DND-41 (cell line): ENCODE measurements at regions not wholly inside any gene's neighbourhood (a gene's known extent, or its start where the extent isn't known, plus 50 kb on each side); places are given as distances from the start of the nearest gene placed in this dataset.

Experiments used
- ATAC-seq: fragments of 200-7000 bp; cut with Tn5 transposase; 3 replicates; pipeline ENCODE4 v1.9.1; 2021; ENCODE audit warnings: low read depth; ENCODE audit not compliant: insufficient read depth
- DNase-seq: peaks from one replicate; pipeline ENCODE4 v3.0.0-alpha.2; 2020
- H2AFZ ChIP-seq: 2 replicates; pipeline ENCODE4 v1.6.0; 2012; ENCODE audit warnings: low read depth, low read length
- H3K27ac ChIP-seq: 2 replicates; pipeline ENCODE4 v1.5.1; 2012; ENCODE audit warnings: low read length, inconsistent platforms
- H3K27me3 ChIP-seq: fragments of 200-600 bp; sonication (generic); 2 replicates; pipeline ENCODE4 v1.6.0; 2012; ENCODE audit warnings: low read length, mild to moderate bottlenecking, inconsistent platforms; ENCODE audit not compliant: insufficient read depth, poor library complexity
- H3K36me3 ChIP-seq: 2 replicates; pipeline ENCODE4 v1.5.1; 2012; ENCODE audit warnings: low read length, inconsistent platforms; ENCODE audit not compliant: insufficient read depth
- H3K4me1 ChIP-seq: 2 replicates; pipeline ENCODE4 v1.5.1; 2012; ENCODE audit warnings: mild to moderate bottlenecking, low read length; ENCODE audit not compliant: insufficient read depth
- H3K4me2 ChIP-seq: 2 replicates; pipeline ENCODE4 v1.6.0; 2012; ENCODE audit warnings: mild to moderate bottlenecking, moderate library complexity, low read length, inconsistent platforms; ENCODE audit not compliant: insufficient read depth
- H3K4me3 ChIP-seq, 2 experiments: fragments of 200-600 bp in 1 of 2; shearing (Covaris generic) in 1 of 2; 2 replicates each; pipeline ENCODE4 v1.5.1; 2012 to 2016; ENCODE audit warnings: inconsistent platforms in 2 of 2, low read length in 2 of 2, mild to moderate bottlenecking in 2 of 2, low read depth in 1 of 2, moderate library complexity in 1 of 2
- H3K79me2 ChIP-seq: 2 replicates; pipeline ENCODE4 v1.6.0; 2012; ENCODE audit warnings: low read length, inconsistent platforms; ENCODE audit not compliant: insufficient read depth
- H3K9ac ChIP-seq: 2 replicates; pipeline ENCODE4 v1.6.0; 2012; ENCODE audit warnings: low read depth, mild to moderate bottlenecking, inconsistent platforms, low read length, moderate library complexity
- H3K9me3 ChIP-seq: 2 replicates; pipeline ENCODE4 v1.5.1; 2012; ENCODE audit warnings: low read length, moderate library complexity, mild to moderate bottlenecking, inconsistent platforms; ENCODE audit not compliant: insufficient read depth, severe bottlenecking
- H4K20me1 ChIP-seq: 2 replicates; pipeline ENCODE4 v1.6.0; 2012; ENCODE audit warnings: low read length; ENCODE audit not compliant: insufficient read depth
- EZH2 ChIP-seq: IDR thresholded peaks from 3 replicates; pipeline ENCODE4 v1.6.1; 2012; ENCODE audit warnings: borderline replicate concordance, low read depth, mild to moderate bottlenecking, moderate library complexity, low read length, inconsistent platforms; ENCODE audit not compliant: severe bottlenecking
- TF ChIP-seq, protein P1 (sequence below): IDR thresholded peaks from 2 replicates; pipeline ENCODE4 v1.5.1; 2012; ENCODE audit warnings: borderline replicate concordance, low read length, moderate library complexity, mild to moderate bottlenecking; ENCODE audit not compliant: poor library complexity, severe bottlenecking; ENCODE audit errors: extremely low read depth

- no peaks in the 10 kb centered on the region for H3K36me3 ChIP-seq
- no peak overlapping the region for H3K9ac ChIP-seq
- no peak for DNase-seq
- H3K79me2 ChIP-seq = no peaks in the 10 kb centered on the region
- no peaks in the 10 kb centered on the region for H3K9me3 ChIP-seq
- no peaks in the 10 kb centered on the region for H3K27me3 ChIP-seq
- no peak overlapping the region for H3K4me3 ChIP-seq
- H3K4me2 ChIP-seq = no peak overlapping the region
- TF ChIP-seq EZH2 = no peak
- TF ChIP-seq, protein P1, sequence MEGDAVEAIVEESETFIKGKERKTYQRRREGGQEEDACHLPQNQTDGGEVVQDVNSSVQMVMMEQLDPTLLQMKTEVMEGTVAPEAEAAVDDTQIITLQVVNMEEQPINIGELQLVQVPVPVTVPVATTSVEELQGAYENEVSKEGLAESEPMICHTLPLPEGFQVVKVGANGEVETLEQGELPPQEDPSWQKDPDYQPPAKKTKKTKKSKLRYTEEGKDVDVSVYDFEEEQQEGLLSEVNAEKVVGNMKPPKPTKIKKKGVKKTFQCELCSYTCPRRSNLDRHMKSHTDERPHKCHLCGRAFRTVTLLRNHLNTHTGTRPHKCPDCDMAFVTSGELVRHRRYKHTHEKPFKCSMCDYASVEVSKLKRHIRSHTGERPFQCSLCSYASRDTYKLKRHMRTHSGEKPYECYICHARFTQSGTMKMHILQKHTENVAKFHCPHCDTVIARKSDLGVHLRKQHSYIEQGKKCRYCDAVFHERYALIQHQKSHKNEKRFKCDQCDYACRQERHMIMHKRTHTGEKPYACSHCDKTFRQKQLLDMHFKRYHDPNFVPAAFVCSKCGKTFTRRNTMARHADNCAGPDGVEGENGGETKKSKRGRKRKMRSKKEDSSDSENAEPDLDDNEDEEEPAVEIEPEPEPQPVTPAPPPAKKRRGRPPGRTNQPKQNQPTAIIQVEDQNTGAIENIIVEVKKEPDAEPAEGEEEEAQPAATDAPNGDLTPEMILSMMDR = no peak
- H3K4me1 ChIP-seq = no peaks in the 10 kb centered on the region
- no peaks in the 10 kb centered on the region for H4K20me1 ChIP-seq
- no peak for ATAC-seq
- H2AFZ ChIP-seq = no peak overlapping the region
- no peak overlapping the region for H3K27ac ChIP-seq
Measured at GRCh38 chr9:14445946-14446345, 132.0 kb upstream of the NFIB start.

- DNase-seq (no peak), ATAC-seq (no peak)
- TF ChIP-seq, protein P1 = no peak
- no peak for TF ChIP-seq EZH2
- H3K9me3 ChIP-seq = no peaks in the 10 kb centered on the region
- H4K20me1 ChIP-seq = no peaks in the 10 kb centered on the region
- no peak overlapping the region for H3K4me2 ChIP-seq
- H3K4me3 ChIP-seq = no peak overlapping the region
- no peak overlapping the region for H3K9ac ChIP-seq
- no peaks in the 10 kb centered on the region for H3K79me2 ChIP-seq
- H3K27ac ChIP-seq = no peak overlapping the region
- no peaks in the 10 kb centered on the region for H3K4me1 ChIP-seq
- no peak overlapping the region for H2AFZ ChIP-seq
- H3K36me3 ChIP-seq = no peaks in the 10 kb centered on the region
- H3K27me3 ChIP-seq = no peaks in the 10 kb centered on the region
Measured at GRCh38 chr9:14442956-14443355, 129.0 kb upstream of the NFIB start.

DNA sequence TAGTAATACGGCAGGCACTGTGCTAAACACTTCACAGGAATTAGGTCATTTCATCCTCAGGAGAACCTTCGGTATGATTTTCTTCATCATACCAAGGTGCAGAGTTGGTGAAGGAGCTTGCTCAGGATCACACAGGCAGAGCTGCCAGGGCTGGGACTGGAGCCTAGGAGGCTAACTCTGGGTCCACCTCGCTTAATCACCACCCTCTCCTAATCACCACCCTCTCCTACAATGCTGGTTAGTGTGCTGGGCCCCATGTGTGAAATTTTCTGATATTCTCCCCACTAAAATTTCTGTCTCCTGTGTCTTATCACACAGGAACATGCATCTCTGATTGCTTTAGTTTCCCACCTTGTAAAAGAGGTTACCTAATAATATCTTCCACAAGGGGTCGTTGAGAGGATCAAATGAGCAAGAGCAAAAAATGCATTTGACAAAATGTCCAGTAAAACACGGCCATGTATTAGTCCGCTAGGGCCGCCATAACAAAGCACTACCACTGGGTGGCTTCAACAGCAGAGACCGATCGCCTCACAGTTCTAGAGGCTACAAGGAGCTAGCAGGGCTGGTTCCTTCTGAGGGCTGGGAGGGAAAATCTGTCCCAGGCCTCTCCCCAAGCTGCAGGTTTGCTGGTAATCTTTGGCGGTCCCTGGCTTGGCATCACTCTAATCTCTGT lies 128.2 kb upstream of the NFIB start:
- no peak for DNase-seq
- H3K4me3 ChIP-seq = no peak overlapping the region
- TF ChIP-seq, protein P1 = peak; percentile 29
- TF ChIP-seq EZH2 = no peak
- ATAC-seq = no peak
- H2AFZ ChIP-seq = no peak overlapping the region
- H3K9ac ChIP-seq = no peak overlapping the region
- H3K4me1 ChIP-seq = no peaks in the 10 kb centered on the region
- H3K27ac ChIP-seq = no peak overlapping the region
- H3K36me3 ChIP-seq = no peaks in the 10 kb centered on the region
- H3K27me3 ChIP-seq = no peaks in the 10 kb centered on the region
- no peaks in the 10 kb centered on the region for H3K79me2 ChIP-seq
- H3K4me2 ChIP-seq = no peak overlapping the region
- no peaks in the 10 kb centered on the region for H4K20me1 ChIP-seq
- no peaks in the 10 kb centered on the region for H3K9me3 ChIP-seq
